GM21360 (cell line): ENCODE measurements at regions not wholly inside any gene's neighbourhood (a gene's known extent, or its start where the extent isn't known, plus 50 kb on each side); places are given as distances from the start of the nearest gene placed in this dataset.
"Not testable (repeated sequence)": the region's sequence is repeated elsewhere in the genome, so short reads cannot be mapped to it uniquely, and the experiment has no call there.

Experiments used
- ATAC-seq: cut with Tn5 transposase; IDR thresholded peaks from one replicate; pipeline ENCODE4 v1.9.1; 2021; ENCODE audit warnings: mild to moderate bottlenecking, moderate library complexity; ENCODE audit not compliant: unreplicated experiment

GRCh38 chrX:136975684-136976470, 57.9 kb downstream of the GPR101 start:
- no peak for ATAC-seq

- no peak for ATAC-seq
Measured at GRCh38 chrX:136967966-136968365, 65.8 kb downstream of the GPR101 start.

GRCh38 chrX:136963973-136964372, 69.8 kb downstream of the GPR101 start:
- no peak for ATAC-seq

- ATAC-seq: no peak
Measured at GRCh38 chrX:136961594-136962135, 72.1 kb downstream of the GPR101 start.

- ATAC-seq: no peak
Measured at GRCh38 chrX:136954930-136955329, 74.4 kb upstream of the RBMX start.

GRCh38 chrX:136953867-136954787, 73.6 kb upstream of the RBMX start:
- ATAC-seq: peak; percentile 96

GRCh38 chrX:136950211-136950610, 69.7 kb upstream of the RBMX start:
- no peak for ATAC-seq

- ATAC-seq: no peak
Measured at GRCh38 chrX:136941396-136942337, 61.1 kb upstream of the RBMX start.

GRCh38 chrX:136936183-136936549, 55.6 kb upstream of the RBMX start:
- no peak for ATAC-seq

- ATAC-seq: not testable (repeated sequence)
Measured at GRCh38 chrX:136935533-136936182, 55.1 kb upstream of the RBMX start.

- not testable (repeated sequence) for ATAC-seq
Measured at GRCh38 chrX:136934652-136935051, 54.1 kb upstream of the RBMX start.

- no peak for ATAC-seq
Measured at GRCh38 chrX:136933611-136934145, 53.2 kb upstream of the RBMX start.

GRCh38 chrX:136931661-136932060, 51.1 kb upstream of the RBMX start:
- no peak for ATAC-seq
